Body of pancreas (tissue), 4 donors: ENCODE measurements at regions not wholly inside any gene's neighbourhood (a gene's known extent, or its start where the extent isn't known, plus 50 kb on each side); places are given as distances from the start of the nearest gene placed in this dataset.

Experiments
- ATAC-seq: fragments of 150-250 bp; one replicate; pipeline ENCODE4 v1.9.1; 2016
- DNase-seq, 4 donors: peaks; one replicate each; pipeline ENCODE4 v3.0.0-alpha.2; 2019
- H3K27ac ChIP-seq, 4 donors: fragments of 200-600 bp; sonication (generic); 1 replicate in 3 of 4; 2 replicates in 1 of 4; pipeline versions ENCODE4 v1.5.1 to v1.6.1; 2016 to 2019; ENCODE audit warnings: mild to moderate bottlenecking in 1 of 4, mixed read lengths in 1 of 4, moderate library complexity in 1 of 4
- H3K27me3 ChIP-seq, 2 donors: fragments of 200-600 bp; sonication (generic); one replicate each; pipeline ENCODE4 v1.6.0; 2016; ENCODE audit warnings: mild to moderate bottlenecking in 1 of 2
- H3K36me3 ChIP-seq, 2 donors: fragments of 200-600 bp; sonication (generic); replicated peaks in 1 of 2; 2 replicates each; pipeline ENCODE4 v1.5.1; 2016; ENCODE audit warnings: low read depth in 2 of 2; ENCODE audit not compliant: insufficient read depth in 1 of 2
- H3K4me1 ChIP-seq: fragments of 200-600 bp; sonication (generic); one replicate; pipeline ENCODE4 v1.6.0; 2016
- H3K4me3 ChIP-seq, 2 donors: fragments of 200-600 bp; sonication (generic); 1 replicate in 1 of 2; 2 replicates in 1 of 2; pipeline ENCODE4 v1.5.1; 2016 to 2019
- H3K9me3 ChIP-seq, 3 donors: fragments of 200-600 bp; sonication (generic); 1 replicate in 2 of 3; 2 replicates in 1 of 3; pipeline ENCODE4 v1.5.1; 2016
- POLR2A ChIP-seq, 3 donors: fragments of 450-650 bp; IDR thresholded peaks; one replicate each; pipeline ENCODE4 v1.6.1; 2016; ENCODE audit warnings: antibody characterized with exemption in 3 of 3, mild to moderate bottlenecking in 2 of 3
- WGBS, 2 donors: methylation state at CpG; one replicate each; pipeline ENCODE4 v1.1.5; 2017; 5-methylcytosine and 5-hydroxymethylcytosine counted together
- intact Hi-C: fragments of 100-400 bp; cut with DNase I; formaldehyde crosslinking; loops from one replicate; pipeline ENCODE4 v1.15.1; 2023
- TF ChIP-seq, protein P1 (sequence below), 7 experiments: fragments of 450-650 bp in 4 of 7; fragments of 200-600 bp in 3 of 7; sonication (generic) in 3 of 7; IDR thresholded peaks; one replicate each; pipeline ENCODE4 v1.5.1; 2016 to 2019; ENCODE audit warnings: antibody characterized with exemption in 7 of 7

DNA sequence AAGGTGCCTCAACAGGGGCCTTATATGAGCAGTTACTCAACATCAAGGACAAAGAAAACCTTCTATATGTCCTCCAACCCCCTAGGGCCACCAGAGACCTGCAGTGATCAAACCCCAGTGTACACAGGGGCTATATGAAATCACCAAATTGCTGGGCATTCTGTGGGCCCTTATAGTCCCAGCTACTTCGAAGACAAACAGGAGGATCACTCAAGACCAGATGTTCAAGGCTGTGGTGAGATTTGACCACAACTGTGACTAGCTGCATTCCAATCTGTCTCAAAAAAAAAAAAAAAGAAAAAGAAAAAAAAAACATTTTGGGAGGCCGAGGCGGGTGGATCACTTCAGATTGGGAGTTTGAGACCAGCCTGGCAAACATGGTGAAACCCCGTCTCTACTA lies 51.0 kb upstream of the PRB2 start:
- Histone ChIP-seq H3K27ac (no peak overlapping the region), H3K4me3 (no peak overlapping the region), H3K36me3 (no peaks in the 10 kb centered on the region), H3K9me3 (no peaks in the 10 kb centered on the region), H3K4me1 (no peaks in the 10 kb centered on the region), H3K27me3 (no peaks in the 10 kb centered on the region)
- no peak for ATAC-seq
- WGBS, 2 donors: 90 to 98% methylated on average over 4 of the region's 4 CpGs
- TF ChIP-seq POLR2A (IDR thresholded peaks at IDR 0.05): no peak
- TF ChIP-seq, protein P1, sequence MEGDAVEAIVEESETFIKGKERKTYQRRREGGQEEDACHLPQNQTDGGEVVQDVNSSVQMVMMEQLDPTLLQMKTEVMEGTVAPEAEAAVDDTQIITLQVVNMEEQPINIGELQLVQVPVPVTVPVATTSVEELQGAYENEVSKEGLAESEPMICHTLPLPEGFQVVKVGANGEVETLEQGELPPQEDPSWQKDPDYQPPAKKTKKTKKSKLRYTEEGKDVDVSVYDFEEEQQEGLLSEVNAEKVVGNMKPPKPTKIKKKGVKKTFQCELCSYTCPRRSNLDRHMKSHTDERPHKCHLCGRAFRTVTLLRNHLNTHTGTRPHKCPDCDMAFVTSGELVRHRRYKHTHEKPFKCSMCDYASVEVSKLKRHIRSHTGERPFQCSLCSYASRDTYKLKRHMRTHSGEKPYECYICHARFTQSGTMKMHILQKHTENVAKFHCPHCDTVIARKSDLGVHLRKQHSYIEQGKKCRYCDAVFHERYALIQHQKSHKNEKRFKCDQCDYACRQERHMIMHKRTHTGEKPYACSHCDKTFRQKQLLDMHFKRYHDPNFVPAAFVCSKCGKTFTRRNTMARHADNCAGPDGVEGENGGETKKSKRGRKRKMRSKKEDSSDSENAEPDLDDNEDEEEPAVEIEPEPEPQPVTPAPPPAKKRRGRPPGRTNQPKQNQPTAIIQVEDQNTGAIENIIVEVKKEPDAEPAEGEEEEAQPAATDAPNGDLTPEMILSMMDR (IDR thresholded peaks at IDR 0.05): no peak
- DNase-seq: no peak
- intact Hi-C loops: no loop called here

DNA sequence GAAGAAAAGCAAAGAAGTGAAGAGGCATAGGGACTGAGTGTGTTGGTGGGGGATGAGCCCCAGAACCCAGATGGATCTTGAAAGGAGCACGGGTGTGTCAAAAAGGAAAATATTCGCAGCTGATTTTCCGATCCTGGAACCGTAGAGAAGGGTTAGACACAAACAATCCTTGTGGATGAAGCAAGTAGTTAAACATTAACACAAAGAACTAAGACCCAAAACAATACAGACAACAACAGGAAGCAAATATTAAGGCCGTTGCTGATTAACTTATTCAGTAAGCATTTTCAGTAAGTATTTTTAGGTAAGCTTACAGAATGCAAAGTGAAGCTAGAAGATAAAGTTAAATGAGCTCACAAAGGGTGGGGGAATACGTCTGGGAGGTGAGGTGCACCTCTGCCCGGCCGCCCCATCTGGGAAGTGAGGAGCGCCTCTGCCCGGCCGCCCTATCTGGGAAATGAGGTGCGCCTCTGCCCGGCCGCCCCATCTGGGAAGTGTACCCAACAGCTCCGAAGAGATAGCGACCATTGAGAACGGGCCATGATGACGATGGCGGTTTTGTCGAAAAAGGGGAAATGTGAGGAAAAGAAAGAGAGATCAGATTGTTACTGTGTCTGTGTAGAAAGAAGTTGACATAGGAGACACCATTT lies 62.8 kb upstream of the PRB2 start:
- Histone ChIP-seq H3K27me3 (no peaks in the 10 kb centered on the region), H3K36me3 (no peaks in the 10 kb centered on the region), H3K4me1 (no peaks in the 10 kb centered on the region), H3K4me3 (no peak overlapping the region), H3K27ac (no peak overlapping the region), H3K9me3 (no peaks in the 10 kb centered on the region)
- DNase-seq: no peak
- ATAC-seq: no peak
- intact Hi-C loops: no loop called here
- TF ChIP-seq POLR2A (IDR thresholded peaks at IDR 0.05): no peak
- TF ChIP-seq, protein P1 (IDR thresholded peaks at IDR 0.05): no peak
- 60 to 79% methylated on average over 14 to 16 of the region's 20 CpGs for WGBS, 2 donors

DNA sequence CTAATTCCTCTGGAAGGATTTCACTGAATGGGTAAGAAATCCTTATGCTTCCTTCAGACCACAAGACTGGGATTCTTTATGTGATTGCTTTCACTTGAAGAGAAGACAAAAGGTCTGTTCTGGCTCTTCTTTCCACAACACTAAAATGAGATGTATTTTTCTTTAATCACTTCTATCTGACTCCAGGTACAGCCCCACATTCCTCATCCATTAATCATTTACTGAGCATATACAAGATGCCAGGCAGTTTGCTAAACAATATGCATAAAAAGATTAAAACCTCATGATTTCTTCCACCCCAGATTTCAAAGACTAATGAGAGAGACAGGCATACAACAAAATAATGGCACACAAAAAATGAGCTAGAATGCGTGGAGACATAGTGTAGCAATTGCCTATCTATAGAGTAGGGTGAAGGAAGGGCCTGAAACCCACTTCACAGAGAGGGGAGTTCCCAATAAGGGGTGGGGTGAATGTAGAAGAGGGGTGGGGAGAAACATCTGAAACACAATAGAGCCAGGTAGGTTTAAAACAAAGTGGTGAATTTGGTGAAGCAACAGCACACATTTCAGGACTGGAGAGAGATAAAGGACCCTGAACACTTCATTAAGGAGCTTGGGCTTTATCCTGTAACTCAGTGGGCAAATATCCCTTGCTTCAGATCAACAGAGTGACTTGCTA lies 65.1 kb upstream of the PRB2 start:
- Histone ChIP-seq H3K9me3 (no peaks in the 10 kb centered on the region), H3K27me3 (no peaks in the 10 kb centered on the region), H3K4me1 (no peaks in the 10 kb centered on the region), H3K27ac (no peak overlapping the region), H3K4me3 (no peak overlapping the region), H3K36me3 (no peaks in the 10 kb centered on the region)
- ATAC-seq (no peak), DNase-seq (no peak)
- no peak for TF ChIP-seq POLR2A (IDR thresholded peaks at IDR 0.05)
- TF ChIP-seq, protein P1 (IDR thresholded peaks at IDR 0.05): no peak
- WGBS, 2 donors: 56 to 67% methylated on average over 1 of the region's 1 CpG
- intact Hi-C loops: no loop called here

DNA sequence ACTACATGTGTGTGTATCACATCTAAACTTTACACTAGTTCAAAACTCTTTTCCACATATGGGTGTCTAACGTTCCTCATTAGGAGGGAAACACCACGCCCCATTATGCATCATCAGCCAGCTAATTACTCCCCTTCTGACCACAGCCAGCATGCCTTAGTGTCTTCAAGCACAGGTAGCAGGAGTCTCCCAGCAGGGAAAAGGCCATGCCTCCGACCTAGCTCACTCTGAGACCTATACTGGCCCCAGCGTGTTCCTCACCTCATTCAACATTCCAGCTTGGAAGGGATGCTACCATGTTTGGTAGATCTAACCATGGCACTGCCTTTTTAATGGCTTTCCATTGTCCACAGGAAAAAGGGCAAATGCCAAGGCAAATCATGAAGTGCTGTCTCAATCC lies 66.1 kb upstream of the PRB2 start:
- no peak overlapping the region for H3K4me3 ChIP-seq
- H3K9me3 ChIP-seq: no peaks in the 10 kb centered on the region
- ATAC-seq: no peak
- H3K36me3 ChIP-seq: no peaks in the 10 kb centered on the region
- no peak overlapping the region for H3K27ac ChIP-seq
- no peaks in the 10 kb centered on the region for H3K4me1 ChIP-seq
- H3K27me3 ChIP-seq: no peaks in the 10 kb centered on the region
- DNase-seq: no peak
- 66 to 75% methylated on average over 4 of the region's 4 CpGs for WGBS, 2 donors
- intact Hi-C loops: no loop called here
- TF ChIP-seq, protein P1 (IDR thresholded peaks at IDR 0.05): no peak
- no peak for TF ChIP-seq POLR2A (IDR thresholded peaks at IDR 0.05)

DNA sequence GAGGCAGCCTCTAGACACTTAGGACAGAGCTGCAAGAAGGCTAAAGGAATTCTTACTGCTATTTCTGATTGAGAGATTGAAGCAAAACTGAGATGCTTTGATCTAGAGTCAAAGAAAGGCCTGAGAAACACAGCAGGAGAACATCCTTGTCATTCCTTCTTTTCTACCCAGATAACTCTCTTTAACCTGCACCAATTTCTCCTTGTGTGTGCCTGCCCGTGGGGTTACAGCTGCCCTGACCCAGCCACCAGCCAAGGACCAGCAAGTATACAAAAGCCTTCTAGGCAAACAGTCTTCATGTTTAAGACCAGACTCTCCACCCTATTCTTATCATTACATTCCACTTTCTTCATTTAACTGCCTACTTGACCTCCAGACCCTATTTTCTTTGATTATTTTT lies 81.7 kb upstream of the PRB2 start:
- Histone ChIP-seq H3K4me3 (no peak overlapping the region), H3K36me3 (no peaks in the 10 kb centered on the region), H3K27me3 (no peaks in the 10 kb centered on the region), H3K27ac (no peak overlapping the region), H3K4me1 (no peaks in the 10 kb centered on the region), H3K9me3 (no peaks in the 10 kb centered on the region)
- TF ChIP-seq POLR2A (IDR thresholded peaks at IDR 0.05): no peak
- TF ChIP-seq, protein P1 (IDR thresholded peaks at IDR 0.05): no peak
- intact Hi-C loops: no loop called here
- WGBS, 2 donors: 18 to 25% methylated on average over 1 of the region's 1 CpG
- no peak for DNase-seq
- ATAC-seq: no peak
